Keratinocyte (primary cell): ENCODE measurements at regions not wholly inside any gene's neighbourhood (a gene's known extent, or its start where the extent isn't known, plus 50 kb on each side); places are given as distances from the start of the nearest gene placed in this dataset.

Experiments used
- CTCF ChIP-seq, 3 experiments: IDR thresholded peaks in 1 of 3; conservative IDR thresholded peaks in 1 of 3; optimal IDR thresholded peaks in 1 of 3; 2 replicates in 2 of 3; 3 replicates in 1 of 3; pipeline versions ENCODE3 to v1.5.1; 2011; ENCODE audit warnings: low read length in 3 of 3, mild to moderate bottlenecking in 3 of 3, moderate library complexity in 2 of 3, control low read depth in 1 of 3, inconsistent platforms in 1 of 3; ENCODE audit not compliant: insufficient read depth in 2 of 3; ENCODE audit errors: extremely low read depth in 1 of 3
- EZH2 ChIP-seq: IDR thresholded peaks from one replicate; pipeline ENCODE4 v1.6.1; 2012; ENCODE audit warnings: inconsistent platforms, mild to moderate bottlenecking, low read length, moderate library complexity

GRCh38 chr1:56425494-56426037 lies 153.8 kb downstream of the PLPP3 start:
- TF ChIP-seq CTCF (optimal IDR thresholded peaks at IDR 0.05 in 1 of 3, IDR thresholded peaks at IDR 0.05 in 1 of 3, conservative IDR thresholded peaks at IDR 0.05 in 1 of 3; ENCODE audit: extremely low read depth in 1 of 3, insufficient read depth in 2 of 3, low read length in 3 of 3): no peak
- no peak for TF ChIP-seq EZH2
